ENCODE measurements at regions not wholly inside any gene's neighbourhood (a gene's known extent, or its start where the extent isn't known, plus 50 kb on each side); places are given as distances from the start of the nearest gene placed in this dataset.

DNA sequence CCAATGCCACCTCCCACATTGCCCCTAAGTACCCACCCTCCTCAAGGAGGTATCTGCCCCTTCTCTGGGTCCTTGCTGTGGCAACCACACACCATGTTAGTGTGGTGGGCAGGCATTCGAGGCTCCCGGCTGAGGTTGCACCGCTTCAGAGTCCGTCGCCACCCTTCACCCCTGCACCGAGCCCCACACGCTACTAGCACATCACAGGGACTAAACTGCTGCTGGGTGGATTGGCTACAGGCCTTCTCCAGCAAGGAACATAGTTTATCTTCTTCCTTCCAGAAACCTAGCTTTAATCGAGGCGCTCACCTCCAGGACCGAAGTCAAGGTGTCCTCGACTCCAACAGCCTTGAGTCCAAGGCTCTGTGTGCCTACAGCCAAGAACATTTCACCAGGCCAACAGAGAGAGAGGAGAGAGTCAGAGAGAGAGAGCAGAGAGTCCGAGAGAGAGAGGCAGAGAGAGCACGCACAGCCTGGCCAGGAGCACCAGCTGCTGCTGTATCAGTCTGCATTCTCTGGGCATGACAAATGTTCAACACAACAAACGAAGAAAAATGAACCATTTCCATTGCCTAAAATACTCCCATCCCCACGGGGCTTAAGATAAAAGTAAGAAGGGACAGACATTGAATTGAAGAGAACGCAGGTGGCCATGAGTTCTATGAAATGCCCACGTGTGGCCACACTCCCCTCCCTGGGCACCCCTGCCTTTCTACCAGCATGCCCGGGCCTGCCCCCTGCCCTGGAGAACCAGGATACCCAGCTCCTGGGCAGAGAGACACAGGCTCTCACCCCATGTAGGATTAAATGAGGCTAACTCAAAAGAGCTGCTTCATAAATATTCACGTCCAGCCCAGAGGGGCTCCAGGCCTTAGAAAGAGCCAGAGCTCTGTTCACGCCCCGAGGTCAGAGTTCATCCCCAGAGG, 94.9 kb downstream of the RBFOX3 start:
- Histone ChIP-seq H3K9me3 (no peaks in the 10 kb centered on the region), H3K27me3 (no peaks in the 10 kb centered on the region), H3K27ac (no peak overlapping the region), H3K4me3 (no peak overlapping the region), H3K36me3 (no peaks in the 10 kb centered on the region), H3K4me1 (no peaks in the 10 kb centered on the region)
- TF ChIP-seq, protein P1, sequence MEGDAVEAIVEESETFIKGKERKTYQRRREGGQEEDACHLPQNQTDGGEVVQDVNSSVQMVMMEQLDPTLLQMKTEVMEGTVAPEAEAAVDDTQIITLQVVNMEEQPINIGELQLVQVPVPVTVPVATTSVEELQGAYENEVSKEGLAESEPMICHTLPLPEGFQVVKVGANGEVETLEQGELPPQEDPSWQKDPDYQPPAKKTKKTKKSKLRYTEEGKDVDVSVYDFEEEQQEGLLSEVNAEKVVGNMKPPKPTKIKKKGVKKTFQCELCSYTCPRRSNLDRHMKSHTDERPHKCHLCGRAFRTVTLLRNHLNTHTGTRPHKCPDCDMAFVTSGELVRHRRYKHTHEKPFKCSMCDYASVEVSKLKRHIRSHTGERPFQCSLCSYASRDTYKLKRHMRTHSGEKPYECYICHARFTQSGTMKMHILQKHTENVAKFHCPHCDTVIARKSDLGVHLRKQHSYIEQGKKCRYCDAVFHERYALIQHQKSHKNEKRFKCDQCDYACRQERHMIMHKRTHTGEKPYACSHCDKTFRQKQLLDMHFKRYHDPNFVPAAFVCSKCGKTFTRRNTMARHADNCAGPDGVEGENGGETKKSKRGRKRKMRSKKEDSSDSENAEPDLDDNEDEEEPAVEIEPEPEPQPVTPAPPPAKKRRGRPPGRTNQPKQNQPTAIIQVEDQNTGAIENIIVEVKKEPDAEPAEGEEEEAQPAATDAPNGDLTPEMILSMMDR (IDR thresholded peaks at IDR 0.05) = no peak
- no peak for DNase-seq (ENCODE audit: low spot score)

- no peaks in the 10 kb centered on the region for H3K9me3 ChIP-seq
- H3K36me3 ChIP-seq = no peaks in the 10 kb centered on the region
- H3K4me3 ChIP-seq = no peak overlapping the region
- H3K27ac ChIP-seq = no peak overlapping the region
- no peaks in the 10 kb centered on the region for H3K27me3 ChIP-seq
- no peak for DNase-seq (ENCODE audit: low spot score)
- TF ChIP-seq, protein P1 (IDR thresholded peaks at IDR 0.05) = no peak
- no peaks in the 10 kb centered on the region for H3K4me1 ChIP-seq
Observed at GRCh38 chr17:79515110-79515509, 95.7 kb downstream of the RBFOX3 start.

DNA sequence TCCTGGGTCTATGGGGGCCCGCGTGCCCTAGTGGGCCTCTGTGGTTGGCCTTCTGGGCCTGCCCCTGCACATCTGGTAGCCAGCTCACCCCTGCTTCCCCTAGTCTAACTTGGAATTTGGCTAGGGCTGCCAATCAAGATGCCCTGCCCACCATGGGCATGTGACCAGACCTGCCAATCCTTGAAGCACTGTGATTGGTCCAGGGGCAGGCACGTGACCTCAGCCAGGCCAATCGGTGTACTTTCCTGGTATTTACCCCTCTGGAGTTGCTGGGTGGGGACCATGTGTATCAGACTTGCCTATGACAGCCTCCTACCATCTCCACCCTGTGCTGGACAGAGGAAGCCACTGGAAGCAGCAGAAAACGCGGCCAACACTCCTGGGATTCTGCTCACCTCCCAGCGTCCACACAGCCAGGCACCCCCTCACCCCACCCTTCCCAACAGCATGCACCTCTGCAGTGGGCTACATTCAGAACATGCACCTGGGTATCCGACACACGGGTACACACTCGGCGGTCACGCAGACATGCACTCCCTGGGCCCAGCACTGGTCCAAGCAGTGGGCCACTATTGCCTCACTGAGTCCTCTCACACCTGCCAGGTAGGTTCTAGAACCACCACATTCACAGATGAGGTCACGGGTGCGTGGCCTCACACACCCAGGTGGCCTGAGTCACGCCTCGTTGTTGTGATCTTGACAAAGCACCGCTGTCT, 96.9 kb downstream of the RBFOX3 start:
- no peak for DNase-seq (ENCODE audit: low spot score)
- Histone ChIP-seq H3K4me1 (no peaks in the 10 kb centered on the region), H3K4me3 (no peak overlapping the region), H3K9me3 (no peaks in the 10 kb centered on the region), H3K27ac (no peak overlapping the region), H3K27me3 (no peaks in the 10 kb centered on the region), H3K36me3 (no peaks in the 10 kb centered on the region)
- TF ChIP-seq, protein P1 (IDR thresholded peaks at IDR 0.05) = no peak

DNA sequence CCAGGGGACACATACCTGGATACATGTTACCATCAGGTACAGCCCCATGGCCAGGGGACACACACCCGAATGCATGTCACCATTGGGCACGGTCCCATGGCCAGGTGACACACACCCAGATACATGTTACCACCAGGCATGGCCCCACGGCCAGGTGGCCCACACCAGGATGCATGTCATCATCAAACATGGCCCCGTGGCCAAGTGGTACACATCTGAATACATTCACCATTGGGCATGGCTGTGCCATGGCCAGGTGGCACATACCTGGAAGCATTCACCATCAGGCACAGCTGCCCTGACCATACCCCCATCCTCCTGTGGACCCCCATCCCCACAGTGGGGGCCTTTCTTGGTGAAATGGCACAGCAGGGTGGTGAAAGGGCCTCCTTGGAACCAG, 97.6 kb downstream of the RBFOX3 start:
- Histone ChIP-seq H3K4me1 (no peaks in the 10 kb centered on the region), H3K4me3 (no peak overlapping the region), H3K9me3 (no peaks in the 10 kb centered on the region), H3K27ac (no peak overlapping the region), H3K27me3 (no peaks in the 10 kb centered on the region), H3K36me3 (no peaks in the 10 kb centered on the region)
- no peak for DNase-seq (ENCODE audit: low spot score)
- TF ChIP-seq, protein P1 (IDR thresholded peaks at IDR 0.05) = no peak

DNA sequence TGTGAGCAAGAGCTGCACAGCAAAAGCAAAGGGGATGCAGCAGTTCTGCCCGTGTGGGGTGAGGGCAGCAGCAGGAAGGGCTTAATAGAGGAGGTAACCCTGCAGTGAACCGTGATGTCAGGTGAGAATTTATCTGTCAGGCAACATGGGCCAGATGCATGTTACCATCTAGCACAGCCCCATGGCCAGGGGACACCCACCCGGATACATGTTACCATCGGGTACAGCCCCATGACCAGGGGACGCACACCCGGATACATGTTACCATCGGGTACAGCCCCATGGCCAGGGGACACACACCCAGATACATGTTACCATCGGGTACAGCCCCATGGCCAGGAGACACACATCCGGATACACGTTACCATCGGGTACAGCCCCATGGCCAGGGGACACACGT, 99.4 kb downstream of the RBFOX3 start:
- no peaks in the 10 kb centered on the region for H3K9me3 ChIP-seq
- H3K27me3 ChIP-seq = no peaks in the 10 kb centered on the region
- H3K36me3 ChIP-seq = no peaks in the 10 kb centered on the region
- no peak for DNase-seq (ENCODE audit: low spot score)
- H3K4me3 ChIP-seq = no peak overlapping the region
- H3K27ac ChIP-seq = no peak overlapping the region
- no peaks in the 10 kb centered on the region for H3K4me1 ChIP-seq
- TF ChIP-seq, protein P1 (IDR thresholded peaks at IDR 0.05) = no peak
